ENCODE measurements at regions not wholly inside any gene's neighbourhood (a gene's known extent, or its start where the extent isn't known, plus 50 kb on each side); places are given as distances from the start of the nearest gene placed in this dataset.

GRCh38 chr5:107242411-107243219 lies 428.1 kb downstream of the EFNA5 start:
- TF ChIP-seq CTCF (conservative IDR thresholded peaks at IDR 0.05 in 1 of 2, IDR thresholded peaks at IDR 0.05 in 1 of 2; ENCODE audit: extremely low read depth in 1 of 2, insufficient read depth in 1 of 2, low read depth in 1 of 2, low read length in 2 of 2), result no peak
- no peak for TF ChIP-seq EZH2 (IDR thresholded peaks at IDR 0.05; ENCODE audit: borderline replicate concordance, low read length)

All from mammary epithelial cell (primary cell).